Chondrocyte (in vitro differentiated cells): ENCODE measurements at regions not wholly inside any gene's neighbourhood (a gene's known extent, or its start where the extent isn't known, plus 50 kb on each side); places are given as distances from the start of the nearest gene placed in this dataset.

Experiments used
- DNase-seq: peaks from one replicate; pipeline ENCODE4 v3.0.0; 2021; ENCODE audit warnings: mixed read lengths, low spot score
- H3K27ac Mint-ChIP-seq: one replicate; pipeline ENCODE4 v1.8.0; 2021; ENCODE audit warnings: mild to moderate bottlenecking, moderate library complexity, mixed read lengths; ENCODE audit not compliant: unreplicated experiment
- H3K27me3 Mint-ChIP-seq: 2 replicates; pipeline ENCODE4 v1.8.0; 2021; ENCODE audit warnings: low read depth, mixed read lengths
- H3K36me3 Mint-ChIP-seq: 2 replicates; pipeline ENCODE4 v1.8.0; 2021; ENCODE audit warnings: low read depth, mixed read lengths
- H3K4me1 Mint-ChIP-seq: 2 replicates; pipeline ENCODE4 v1.8.0; 2021; ENCODE audit warnings: low read depth, mild to moderate bottlenecking, mixed read lengths
- H3K4me3 Mint-ChIP-seq: one replicate; pipeline ENCODE4 v1.8.0; 2021; ENCODE audit warnings: mild to moderate bottlenecking, moderate library complexity, mixed read lengths; ENCODE audit not compliant: unreplicated experiment
- H3K9me3 Mint-ChIP-seq: 2 replicates; pipeline ENCODE4 v1.8.0; 2021; ENCODE audit warnings: low read depth, mixed read lengths
- TF ChIP-seq, protein P1 (sequence below): fragments of 200-600 bp; sonication (generic); IDR thresholded peaks from 2 replicates; pipeline ENCODE4 v1.5.0; 2021; ENCODE audit warnings: antibody characterized with exemption, mild to moderate bottlenecking, moderate library complexity

DNA sequence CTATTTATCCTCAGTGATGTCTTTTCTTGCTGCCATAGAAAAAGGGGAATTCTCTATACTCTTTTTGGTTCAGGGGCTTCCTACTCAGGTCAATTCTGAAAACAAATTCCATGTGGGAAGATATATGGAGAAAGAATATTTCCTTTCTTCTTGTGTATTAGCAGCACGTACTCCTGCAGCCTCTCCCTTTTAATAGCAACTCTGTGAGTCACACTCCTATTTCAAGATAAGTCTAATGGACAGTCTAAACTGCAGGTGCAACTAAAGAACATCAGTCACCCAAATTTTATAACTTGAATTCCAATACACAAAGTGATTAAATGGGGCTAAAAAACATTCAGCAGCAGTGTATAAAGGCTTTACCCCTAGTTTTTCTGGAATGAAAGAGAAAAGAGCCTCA is 942.2 kb downstream of the CNTNAP5 start:
- H3K27ac Mint-ChIP-seq, result no peak overlapping the region
- H3K4me1 Mint-ChIP-seq, result no peaks in the 10 kb centered on the region
- H3K36me3 Mint-ChIP-seq, result no peaks in the 10 kb centered on the region
- peaks cover 1% of the 10 kb centered on the region for H3K27me3 Mint-ChIP-seq
- H3K4me3 Mint-ChIP-seq, result no peak overlapping the region
- DNase-seq, result no peak
- TF ChIP-seq, protein P1, sequence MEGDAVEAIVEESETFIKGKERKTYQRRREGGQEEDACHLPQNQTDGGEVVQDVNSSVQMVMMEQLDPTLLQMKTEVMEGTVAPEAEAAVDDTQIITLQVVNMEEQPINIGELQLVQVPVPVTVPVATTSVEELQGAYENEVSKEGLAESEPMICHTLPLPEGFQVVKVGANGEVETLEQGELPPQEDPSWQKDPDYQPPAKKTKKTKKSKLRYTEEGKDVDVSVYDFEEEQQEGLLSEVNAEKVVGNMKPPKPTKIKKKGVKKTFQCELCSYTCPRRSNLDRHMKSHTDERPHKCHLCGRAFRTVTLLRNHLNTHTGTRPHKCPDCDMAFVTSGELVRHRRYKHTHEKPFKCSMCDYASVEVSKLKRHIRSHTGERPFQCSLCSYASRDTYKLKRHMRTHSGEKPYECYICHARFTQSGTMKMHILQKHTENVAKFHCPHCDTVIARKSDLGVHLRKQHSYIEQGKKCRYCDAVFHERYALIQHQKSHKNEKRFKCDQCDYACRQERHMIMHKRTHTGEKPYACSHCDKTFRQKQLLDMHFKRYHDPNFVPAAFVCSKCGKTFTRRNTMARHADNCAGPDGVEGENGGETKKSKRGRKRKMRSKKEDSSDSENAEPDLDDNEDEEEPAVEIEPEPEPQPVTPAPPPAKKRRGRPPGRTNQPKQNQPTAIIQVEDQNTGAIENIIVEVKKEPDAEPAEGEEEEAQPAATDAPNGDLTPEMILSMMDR, result no peak
- H3K9me3 Mint-ChIP-seq, result no peaks in the 10 kb centered on the region

- no peak for DNase-seq
- Mint-ChIP-seq H3K4me3 (no peak overlapping the region), H3K27ac (no peak overlapping the region), H3K9me3 (peaks cover 3% of the 10 kb centered on the region), H3K27me3 (peaks cover 1% of the 10 kb centered on the region), H3K36me3 (no peaks in the 10 kb centered on the region), H3K4me1 (no peaks in the 10 kb centered on the region)
- TF ChIP-seq, protein P1, result no peak
Observed at GRCh38 chr2:124970030-124970429, 944.9 kb downstream of the CNTNAP5 start.

DNA sequence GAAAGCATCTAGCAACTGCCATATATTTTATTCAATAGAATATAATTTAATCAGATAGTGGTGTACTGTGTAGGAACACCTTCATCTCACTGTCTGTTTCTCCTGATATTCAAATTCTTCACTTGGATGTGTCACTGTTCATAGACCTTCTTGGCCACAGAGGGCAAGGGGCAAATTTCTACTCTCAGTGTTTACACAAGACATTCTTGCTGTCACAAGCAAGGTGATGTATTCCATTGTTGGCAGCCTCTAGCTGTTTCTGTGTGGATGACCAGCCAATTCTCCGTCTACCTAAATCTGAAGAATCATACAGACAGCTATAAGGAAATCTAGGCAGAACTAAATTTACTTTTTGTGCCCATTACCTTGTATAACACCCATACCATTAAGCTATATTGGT is 948.3 kb downstream of the CNTNAP5 start:
- Mint-ChIP-seq H3K36me3 (no peaks in the 10 kb centered on the region), H3K4me3 (no peak overlapping the region), H3K9me3 (peaks cover 7% of the 10 kb centered on the region), H3K27me3 (peaks cover 1% of the 10 kb centered on the region), H3K27ac (no peak overlapping the region), H3K4me1 (no peaks in the 10 kb centered on the region)
- TF ChIP-seq, protein P1, result no peak
- DNase-seq, result no peak

- DNase-seq, result no peak
- no peaks in the 10 kb centered on the region for H3K27me3 Mint-ChIP-seq
- no peak overlapping the region for H3K27ac Mint-ChIP-seq
- peaks cover 7% of the 10 kb centered on the region for H3K9me3 Mint-ChIP-seq
- TF ChIP-seq, protein P1, result no peak
- no peak overlapping the region for H3K4me3 Mint-ChIP-seq
- H3K4me1 Mint-ChIP-seq, result no peaks in the 10 kb centered on the region
- H3K36me3 Mint-ChIP-seq, result no peaks in the 10 kb centered on the region
Observed at GRCh38 chr2:124975224-124975623, 950.1 kb downstream of the CNTNAP5 start.

DNA sequence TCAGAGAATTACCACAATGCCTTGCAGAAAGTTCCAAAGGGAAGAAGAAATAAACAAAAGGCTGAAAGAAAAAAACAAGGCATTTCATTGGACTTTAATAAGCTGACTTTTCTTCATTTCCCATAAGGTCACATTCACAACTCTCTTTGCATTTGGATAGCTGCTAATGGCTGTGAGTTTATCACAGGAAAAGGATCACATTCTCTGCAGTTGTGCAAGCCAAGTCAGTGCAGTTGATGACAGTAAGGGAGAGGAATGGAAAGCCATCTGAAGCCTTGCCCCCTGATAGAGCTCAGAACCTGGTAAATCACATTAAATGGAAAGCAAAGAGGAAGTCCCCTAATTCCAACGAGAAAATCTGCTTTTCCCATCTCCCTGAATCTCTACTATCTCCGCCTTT is 950.6 kb downstream of the CNTNAP5 start:
- H3K9me3 Mint-ChIP-seq, result peaks cover 7% of the 10 kb centered on the region
- TF ChIP-seq, protein P1, result no peak

More for the DNA sequence above, 950.6 kb downstream of the CNTNAP5 start:
- H3K4me3 Mint-ChIP-seq, result no peak overlapping the region
- H3K27me3 Mint-ChIP-seq, result no peaks in the 10 kb centered on the region
- DNase-seq, result no peak
- H3K27ac Mint-ChIP-seq, result no peak overlapping the region
- no peaks in the 10 kb centered on the region for H3K36me3 Mint-ChIP-seq
- no peaks in the 10 kb centered on the region for H3K4me1 Mint-ChIP-seq
